ENCODE measurements at regions not wholly inside any gene's neighbourhood (a gene's known extent, or its start where the extent isn't known, plus 50 kb on each side); places are given as distances from the start of the nearest gene placed in this dataset.

DNA sequence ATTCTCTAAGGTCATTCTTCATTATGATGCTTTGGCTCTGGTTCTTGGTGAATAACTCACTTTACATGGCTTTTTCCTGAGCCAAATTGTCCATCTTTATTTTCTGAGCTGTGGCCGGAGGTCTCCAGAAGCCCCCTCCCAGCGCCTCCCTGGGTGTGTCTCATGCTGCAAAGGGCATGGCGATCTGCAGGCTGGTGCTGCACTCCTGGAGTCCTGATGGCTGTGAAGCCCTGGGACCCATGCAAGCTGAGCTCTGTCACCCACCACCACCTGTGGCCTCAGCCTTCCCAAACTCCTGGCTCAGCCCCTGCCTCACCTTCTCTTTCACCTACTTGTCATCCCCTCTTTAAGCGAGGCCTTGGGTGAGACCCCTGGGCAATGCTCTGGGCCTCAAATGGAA, 96.9 kb downstream of the CEBPB start:
- H3K4me3 ChIP-seq (ENCODE audit: low read depth, low read length) = no peak overlapping the region
- no peaks in the 10 kb centered on the region for H3K27me3 ChIP-seq (ENCODE audit: insufficient read depth, low read depth, severe bottlenecking)
- DNase-seq = no peak
- no peaks in the 10 kb centered on the region for H3K36me3 ChIP-seq
- no peak overlapping the region for H3K27ac ChIP-seq
- TF ChIP-seq, protein P1, sequence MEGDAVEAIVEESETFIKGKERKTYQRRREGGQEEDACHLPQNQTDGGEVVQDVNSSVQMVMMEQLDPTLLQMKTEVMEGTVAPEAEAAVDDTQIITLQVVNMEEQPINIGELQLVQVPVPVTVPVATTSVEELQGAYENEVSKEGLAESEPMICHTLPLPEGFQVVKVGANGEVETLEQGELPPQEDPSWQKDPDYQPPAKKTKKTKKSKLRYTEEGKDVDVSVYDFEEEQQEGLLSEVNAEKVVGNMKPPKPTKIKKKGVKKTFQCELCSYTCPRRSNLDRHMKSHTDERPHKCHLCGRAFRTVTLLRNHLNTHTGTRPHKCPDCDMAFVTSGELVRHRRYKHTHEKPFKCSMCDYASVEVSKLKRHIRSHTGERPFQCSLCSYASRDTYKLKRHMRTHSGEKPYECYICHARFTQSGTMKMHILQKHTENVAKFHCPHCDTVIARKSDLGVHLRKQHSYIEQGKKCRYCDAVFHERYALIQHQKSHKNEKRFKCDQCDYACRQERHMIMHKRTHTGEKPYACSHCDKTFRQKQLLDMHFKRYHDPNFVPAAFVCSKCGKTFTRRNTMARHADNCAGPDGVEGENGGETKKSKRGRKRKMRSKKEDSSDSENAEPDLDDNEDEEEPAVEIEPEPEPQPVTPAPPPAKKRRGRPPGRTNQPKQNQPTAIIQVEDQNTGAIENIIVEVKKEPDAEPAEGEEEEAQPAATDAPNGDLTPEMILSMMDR (IDR thresholded peaks at IDR 0.05; ENCODE audit: low read depth, low read length) = no peak
- H3K9me3 ChIP-seq (ENCODE audit: severe bottlenecking) = no peaks in the 10 kb centered on the region

DNA sequence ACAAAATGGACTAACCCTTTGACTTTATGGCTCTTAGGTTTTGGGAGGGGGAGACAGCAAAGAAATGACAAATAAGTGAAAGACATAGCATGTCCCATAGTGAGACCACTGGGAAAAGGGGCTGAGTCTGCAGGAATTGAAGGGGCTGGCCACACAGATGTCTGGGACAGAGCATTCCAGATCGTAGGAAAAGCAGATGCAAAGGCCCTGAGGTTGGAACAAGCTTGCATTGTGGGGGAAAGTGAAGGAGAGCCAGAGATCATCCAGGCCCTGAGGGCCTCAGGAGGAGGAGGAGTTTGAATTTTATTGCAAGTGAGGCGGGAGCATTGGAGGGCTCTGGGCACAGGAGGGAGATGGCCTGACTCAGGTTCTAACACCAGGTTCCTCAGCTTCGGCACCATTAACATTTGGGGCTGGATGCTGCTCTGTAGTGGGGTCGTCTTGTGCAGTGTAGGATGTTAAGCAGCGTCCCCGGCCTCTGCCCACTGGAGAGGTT, 97.5 kb downstream of the CEBPB start:
- Histone ChIP-seq H3K9me3 (ENCODE audit: severe bottlenecking) (no peaks in the 10 kb centered on the region), H3K27me3 (ENCODE audit: insufficient read depth, low read depth, severe bottlenecking) (no peaks in the 10 kb centered on the region), H3K4me3 (ENCODE audit: low read depth, low read length) (no peak overlapping the region), H3K27ac (no peak overlapping the region), H3K36me3 (no peaks in the 10 kb centered on the region)
- no peak for DNase-seq
- TF ChIP-seq, protein P1 (IDR thresholded peaks at IDR 0.05; ENCODE audit: low read depth, low read length) = no peak

DNA sequence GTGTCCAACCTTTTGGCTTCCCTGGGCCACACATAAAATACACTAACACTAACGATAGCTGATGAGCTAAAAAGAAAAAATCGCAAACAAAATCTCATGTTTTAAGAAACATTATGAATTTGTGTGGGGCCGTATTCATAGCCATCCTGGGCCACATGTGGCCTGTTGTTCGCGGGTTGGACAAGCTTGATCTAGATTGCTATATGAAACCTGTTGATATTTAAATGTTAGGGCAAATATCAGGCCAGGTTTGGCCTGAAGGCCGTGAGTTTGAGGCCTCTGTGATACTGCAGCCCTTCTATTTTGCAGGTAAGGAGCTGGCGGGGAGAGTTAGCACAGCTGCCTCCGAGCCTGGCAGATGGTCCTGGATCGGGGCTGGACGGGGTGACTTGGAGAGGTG, 99.0 kb downstream of the CEBPB start:
- H3K27ac ChIP-seq = no peak overlapping the region
- H3K27me3 ChIP-seq (ENCODE audit: insufficient read depth, low read depth, severe bottlenecking) = no peaks in the 10 kb centered on the region
- H3K36me3 ChIP-seq = no peaks in the 10 kb centered on the region
- no peak overlapping the region for H3K4me3 ChIP-seq (ENCODE audit: low read depth, low read length)
- peak; percentile 39 for DNase-seq
- TF ChIP-seq, protein P1 (IDR thresholded peaks at IDR 0.05; ENCODE audit: low read depth, low read length) = no peak
- no peaks in the 10 kb centered on the region for H3K9me3 ChIP-seq (ENCODE audit: severe bottlenecking)

DNA sequence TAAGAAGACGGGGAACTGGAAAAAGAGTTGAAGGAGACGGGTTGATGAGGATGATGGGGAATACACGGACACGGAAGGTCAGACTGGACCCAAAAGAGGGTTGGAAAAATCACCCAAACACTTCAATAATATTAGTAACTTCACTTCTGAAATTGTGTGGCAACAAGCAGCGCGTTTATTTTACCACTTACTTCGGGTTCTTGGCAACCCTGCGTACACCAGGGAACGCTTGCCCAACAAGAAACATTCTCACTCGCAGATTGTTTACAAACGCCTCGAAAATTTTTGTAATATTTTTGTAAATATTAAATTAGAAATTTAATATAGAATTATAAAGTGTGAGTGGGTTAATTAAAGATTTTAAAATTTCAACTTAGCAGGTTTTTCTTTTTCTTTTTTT, 99.5 kb downstream of the CEBPB start:
- TF ChIP-seq, protein P1 (IDR thresholded peaks at IDR 0.05; ENCODE audit: low read depth, low read length) = no peak
- DNase-seq = no peak
- H3K27me3 ChIP-seq (ENCODE audit: insufficient read depth, low read depth, severe bottlenecking) = no peaks in the 10 kb centered on the region
- no peaks in the 10 kb centered on the region for H3K36me3 ChIP-seq
- H3K4me3 ChIP-seq (ENCODE audit: low read depth, low read length) = no peak overlapping the region
- H3K9me3 ChIP-seq (ENCODE audit: severe bottlenecking) = no peaks in the 10 kb centered on the region
- no peak overlapping the region for H3K27ac ChIP-seq

DNA sequence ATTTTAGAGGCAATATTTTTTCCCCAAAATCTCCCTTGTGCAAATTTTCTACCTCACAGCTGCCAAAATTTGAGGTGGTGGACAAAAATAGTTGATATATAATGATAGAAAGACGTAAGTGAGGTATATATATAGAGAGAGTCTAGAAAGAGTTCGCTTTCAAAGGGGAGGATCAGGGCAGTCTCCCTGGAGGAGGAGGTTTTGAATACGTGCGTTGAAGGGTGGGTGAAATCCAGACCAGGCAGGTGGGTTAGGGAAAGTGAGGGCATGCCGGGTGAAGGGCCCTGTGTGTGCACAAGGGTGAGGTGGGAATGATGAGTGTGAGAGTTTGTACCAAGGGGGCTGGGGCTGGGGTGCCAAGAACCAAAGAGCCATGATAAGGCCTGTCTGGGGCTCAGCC, 100.2 kb downstream of the CEBPB start:
- no peak overlapping the region for H3K27ac ChIP-seq
- TF ChIP-seq, protein P1 (IDR thresholded peaks at IDR 0.05; ENCODE audit: low read depth, low read length) = no peak
- no peaks in the 10 kb centered on the region for H3K36me3 ChIP-seq
- DNase-seq = no peak
- H3K4me3 ChIP-seq (ENCODE audit: low read depth, low read length) = no peak overlapping the region
- H3K27me3 ChIP-seq (ENCODE audit: insufficient read depth, low read depth, severe bottlenecking) = no peaks in the 10 kb centered on the region
- no peaks in the 10 kb centered on the region for H3K9me3 ChIP-seq (ENCODE audit: severe bottlenecking)
